HEK293 (cell line): ENCODE measurements at regions not wholly inside any gene's neighbourhood (a gene's known extent, or its start where the extent isn't known, plus 50 kb on each side); places are given as distances from the start of the nearest gene placed in this dataset.

Experiments
- CTCF ChIA-PET: fragments of 350-600 bp; formaldehyde crosslinking; extraction: SDS; loops from one replicate; lab custom pipeline; 2021; ENCODE audit warnings: antibody characterized with exemption; lab: Yijun Ruan, JAX
- POLR2A ChIA-PET: fragments of 300-600 bp; formaldehyde crosslinking; extraction: SDS; loops from one replicate; lab custom pipeline; 2020; ENCODE audit warnings: antibody characterized with exemption, inconsistent platforms; lab: Yijun Ruan, JAX
- H3K27ac ChIP-seq: fragments of 200-500 bp; sonication (Bioruptor generic); 2 replicates; pipeline ENCODE4 v1.5.1; 2014; ENCODE audit warnings: low read depth, low read length, control low read depth, inconsistent platforms; ENCODE audit errors: extremely low read depth
- H3K36me3 ChIP-seq, 2 experiments: fragments of 200-500 bp in 1 of 2; sonication (Bioruptor generic) in 1 of 2; 1 replicate in 1 of 2; 2 replicates in 1 of 2; pipeline ENCODE4 v1.5.1; 2014 to 2017; ENCODE audit warnings: inconsistent platforms in 2 of 2, low read length in 2 of 2; ENCODE audit not compliant: control insufficient read depth in 2 of 2, insufficient read depth in 1 of 2
- H3K4me1 ChIP-seq: fragments of 200-500 bp; sonication (Bioruptor generic); 2 replicates; pipeline ENCODE4 v1.5.1; 2014; ENCODE audit warnings: mild to moderate bottlenecking, low read length, inconsistent platforms; ENCODE audit not compliant: control insufficient read depth, insufficient read depth
- H3K4me3 ChIP-seq: 2 replicates; pipeline ENCODE4 v1.5.1; 2011; ENCODE audit warnings: low read depth, mild to moderate bottlenecking, control low read depth, low read length, moderate library complexity
- H3K9me3 ChIP-seq: fragments of 200-500 bp; sonication (Bioruptor generic); 2 replicates; pipeline ENCODE4 v1.5.1; 2014; ENCODE audit warnings: low read depth, low read length, inconsistent platforms; ENCODE audit not compliant: control insufficient read depth, insufficient read depth
- BCL11A ChIP-seq: fragments of 450-650 bp; formaldehyde crosslinking; IDR thresholded peaks from 2 replicates; pipeline ENCODE4 v1.5.1; 2016; ENCODE audit warnings: low read depth, missing biosample characterization, missing genetic modification characterization
- HOXD13 ChIP-seq: sonication (generic); formaldehyde crosslinking; IDR thresholded peaks from 2 replicates; pipeline ENCODE4 v1.8.0; 2022; ENCODE audit warnings: missing genetic modification reagents, borderline replicate concordance
- KLF16 ChIP-seq: fragments of 450-650 bp; formaldehyde crosslinking; IDR thresholded peaks from 2 replicates; pipeline ENCODE4 v1.5.1; 2017; ENCODE audit warnings: missing biosample characterization, missing genetic modification characterization
- MZF1 ChIP-seq: fragments of 450-650 bp; formaldehyde crosslinking; IDR thresholded peaks from 2 replicates; pipeline ENCODE4 v1.5.1; 2017; ENCODE audit warnings: missing biosample characterization, missing genetic modification characterization, borderline replicate concordance
- PRDM4 ChIP-seq: fragments of 450-650 bp; formaldehyde crosslinking; IDR thresholded peaks from 2 replicates; pipeline ENCODE4 v1.5.1; 2017; ENCODE audit warnings: missing biosample characterization, missing genetic modification characterization
- SCRT1 ChIP-seq: fragments of 450-650 bp; formaldehyde crosslinking; IDR thresholded peaks from 2 replicates; pipeline ENCODE4 v1.5.1; 2016; ENCODE audit warnings: missing biosample characterization, missing genetic modification characterization, borderline replicate concordance
- SETDB1 ChIP-seq: IDR thresholded peaks from one replicate; pipeline ENCODE4 v1.6.1; 2017; ENCODE audit warnings: mild to moderate bottlenecking, low read length, moderate library complexity, mixed read lengths; ENCODE audit not compliant: insufficient read length
- ZBTB1 ChIP-seq: fragments of 450-650 bp; formaldehyde crosslinking; IDR thresholded peaks from 2 replicates; pipeline ENCODE4 v1.5.1; 2016; ENCODE audit warnings: missing biosample characterization, missing genetic modification characterization
- ZBTB48 ChIP-seq: fragments of 450-650 bp; formaldehyde crosslinking; IDR thresholded peaks from 2 replicates; pipeline ENCODE4 v1.5.1; 2016; ENCODE audit warnings: missing biosample characterization, missing genetic modification characterization
- ZBTB6 ChIP-seq: fragments of 450-650 bp; formaldehyde crosslinking; IDR thresholded peaks from 2 replicates; pipeline ENCODE4 v1.5.1; 2017; ENCODE audit warnings: missing biosample characterization, missing genetic modification characterization
- ZFP41 ChIP-seq: fragments of 450-650 bp; formaldehyde crosslinking; IDR thresholded peaks from 2 replicates; pipeline ENCODE4 v1.5.1; 2016; ENCODE audit warnings: missing biosample characterization, missing genetic modification characterization, borderline replicate concordance
- ZNF114 ChIP-seq: fragments of 450-650 bp; formaldehyde crosslinking; IDR thresholded peaks from 2 replicates; pipeline ENCODE4 v1.5.0; 2017; ENCODE audit warnings: missing biosample characterization, missing genetic modification characterization
- ZNF121 ChIP-seq: fragments of 450-650 bp; formaldehyde crosslinking; IDR thresholded peaks from 2 replicates; pipeline ENCODE4 v1.5.1; 2016; ENCODE audit warnings: missing biosample characterization, missing genetic modification characterization
- ZNF138 ChIP-seq: fragments of 450-650 bp; formaldehyde crosslinking; IDR thresholded peaks from 2 replicates; pipeline ENCODE4 v1.5.1; 2016; ENCODE audit warnings: missing biosample characterization, missing genetic modification characterization, borderline replicate concordance
- ZNF146 ChIP-seq: fragments of 450-650 bp; formaldehyde crosslinking; IDR thresholded peaks from 2 replicates; pipeline ENCODE4 v1.5.1; 2016; ENCODE audit warnings: missing biosample characterization, missing genetic modification characterization
- ZNF148 ChIP-seq: fragments of 450-650 bp; formaldehyde crosslinking; IDR thresholded peaks from 2 replicates; pipeline ENCODE4 v1.5.0; 2017; ENCODE audit warnings: missing biosample characterization, missing genetic modification characterization, borderline replicate concordance
- ZNF174 ChIP-seq: fragments of 450-650 bp; formaldehyde crosslinking; IDR thresholded peaks from 2 replicates; pipeline ENCODE4 v1.5.0; 2017; ENCODE audit warnings: missing biosample characterization, mild to moderate bottlenecking, missing genetic modification characterization
- ZNF18 ChIP-seq: fragments of 450-650 bp; formaldehyde crosslinking; IDR thresholded peaks from 2 replicates; pipeline ENCODE4 v1.5.1; 2016; ENCODE audit warnings: missing biosample characterization, missing genetic modification characterization
- ZNF292 ChIP-seq: fragments of 450-650 bp; formaldehyde crosslinking; IDR thresholded peaks from 2 replicates; pipeline ENCODE4 v1.5.1; 2016; ENCODE audit warnings: low read depth, missing biosample characterization, missing genetic modification characterization, borderline replicate concordance
- ZNF518A ChIP-seq: fragments of 450-650 bp; formaldehyde crosslinking; conservative IDR thresholded peaks from 2 replicates; pipeline ENCODE4 v1.5.1; 2016; ENCODE audit warnings: low read depth, missing biosample characterization, missing genetic modification characterization
- ZNF558 ChIP-seq: fragments of 450-650 bp; formaldehyde crosslinking; IDR thresholded peaks from 2 replicates; pipeline ENCODE4 v1.5.1; 2016; ENCODE audit warnings: missing biosample characterization, missing genetic modification characterization
- ZNF560 ChIP-seq: fragments of 450-650 bp; formaldehyde crosslinking; IDR thresholded peaks from 2 replicates; pipeline ENCODE4 v1.5.1; 2017; ENCODE audit warnings: missing biosample characterization, missing genetic modification characterization, borderline replicate concordance
- ZNF571 ChIP-seq: fragments of 450-650 bp; formaldehyde crosslinking; IDR thresholded peaks from 2 replicates; pipeline ENCODE4 v1.5.0; 2017; ENCODE audit warnings: missing biosample characterization, missing genetic modification characterization
- ZNF704 ChIP-seq: fragments of 450-650 bp; formaldehyde crosslinking; IDR thresholded peaks from 2 replicates; pipeline ENCODE4 v1.5.1; 2016; ENCODE audit warnings: missing biosample characterization, missing genetic modification characterization
- ZSCAN30 ChIP-seq: fragments of 450-650 bp; IDR thresholded peaks from 2 replicates; pipeline ENCODE4 v1.5.1; 2018; ENCODE audit warnings: missing biosample characterization, mild to moderate bottlenecking, missing genetic modification characterization, moderate library complexity

GRCh38 chr3:14261229-14261628 lies 82.6 kb downstream of the LSM3 start:
- Histone ChIP-seq H3K9me3 (no peaks in the 10 kb centered on the region), H3K4me1 (peaks cover 5% of the 10 kb centered on the region; the same call in 1 of the 2 replicates), H3K4me3 (no peak overlapping the region), H3K27ac (no peak overlapping the region), H3K36me3 (no peaks in the 10 kb centered on the region)
- ChIA-PET CTCF (interaction anchor here (0.6 to 7.7 kb wide), 49 partner anchors 9 to 1732 kb away, joined by 3 to 163 read pairs (median 4); no protein-coding TSS in a partner anchor), POLR2A (no interaction called here)
- TF ChIP-seq ZBTB48 (0 out of 2 replicates have a peak, but pooled peaks have one; percentile 20), ZNF704 (tag by site-specific recombination) (no peak), ZNF558 (tag by site-specific recombination) (no peak), ZBTB1 (tag by site-specific recombination) (no peak), SETDB1 (no peak), ZNF138 (no peak), ZNF114 (tag by site-specific recombination) (no peak), KLF16 (tag by site-specific recombination) (no peak), ZBTB6 (tag by site-specific recombination) (no peak), SCRT1 (tag by site-specific recombination) (no peak), ZNF571 (tag by site-specific recombination) (no peak), ZNF146 (tag by site-specific recombination) (no peak), ZNF518A (tag by site-specific recombination) (no peak), PRDM4 (no peak), ZNF174 (tag by site-specific recombination) (no peak), ZNF560 (tag by site-specific recombination) (no peak), HOXD13 (no peak), ZFP41 (tag by site-specific recombination) (no peak), ZNF148 (no peak), ZNF18 (tag by site-specific recombination) (no peak), ZSCAN30 (tag by site-specific recombination) (peak; percentile 77; the same call in 1 of the 2 replicates), ZNF121 (tag by site-specific recombination) (no peak), MZF1 (tag by site-specific recombination) (no peak), ZNF292 (tag by site-specific recombination) (no peak), BCL11A (tag by site-specific recombination) (no peak)
